Fibroblast of lung (primary cell): ENCODE measurements at regions not wholly inside any gene's neighbourhood (a gene's known extent, or its start where the extent isn't known, plus 50 kb on each side); places are given as distances from the start of the nearest gene placed in this dataset.

Source experiments
- DNase-seq, 2 donors: peaks; one replicate each; pipeline versions ENCODE4 v3.0.0 to v3.0.0-alpha.2; 2010; ENCODE audit warnings: low read depth in 2 of 2
- H2AFZ ChIP-seq: 2 replicates; pipeline ENCODE4 v1.5.1; 2012; ENCODE audit warnings: low read length, control low read depth, inconsistent platforms
- H3K27ac ChIP-seq: 2 replicates; pipeline ENCODE4 v1.5.1; 2011; ENCODE audit warnings: low read length, control low read depth; ENCODE audit not compliant: insufficient read depth
- H3K27me3 ChIP-seq: 2 replicates; pipeline ENCODE4 v1.5.1; 2011; ENCODE audit warnings: mild to moderate bottlenecking, low read length; ENCODE audit not compliant: control insufficient read depth, insufficient read depth
- H3K36me3 ChIP-seq: 2 replicates; pipeline ENCODE4 v1.5.1; 2011; ENCODE audit warnings: low read length; ENCODE audit not compliant: control insufficient read depth, insufficient read depth
- H3K4me1 ChIP-seq: 2 replicates; pipeline ENCODE4 v1.5.1; 2011; ENCODE audit warnings: low read length; ENCODE audit not compliant: control insufficient read depth, insufficient read depth; ENCODE audit errors: extremely low read depth
- H3K4me2 ChIP-seq: 2 replicates; pipeline ENCODE4 v1.5.1; 2011; ENCODE audit warnings: low read length, control low read depth; ENCODE audit not compliant: insufficient read depth; ENCODE audit errors: extremely low read depth
- H3K4me3 ChIP-seq, 4 experiments: fragments of 200-600 bp in 1 of 4; sonication (generic) in 1 of 4; replicated peaks in 1 of 4; 2 replicates each; pipeline ENCODE4 v1.5.1; 2011 to 2016; ENCODE audit warnings: low read length in 4 of 4, low read depth in 3 of 4, mild to moderate bottlenecking in 3 of 4, control low read depth in 2 of 4, inconsistent platforms in 1 of 4, mixed read lengths in 1 of 4; ENCODE audit not compliant: insufficient read depth in 1 of 4; ENCODE audit errors: control extremely low read depth in 1 of 4
- H3K79me2 ChIP-seq: 2 replicates; pipeline ENCODE4 v1.5.1; 2012; ENCODE audit warnings: mild to moderate bottlenecking, low read length, inconsistent platforms; ENCODE audit not compliant: control insufficient read depth, insufficient read depth
- H3K9ac ChIP-seq: 2 replicates; pipeline ENCODE4 v1.5.1; 2011; ENCODE audit warnings: mild to moderate bottlenecking, low read length, control low read depth; ENCODE audit not compliant: insufficient read depth
- H3K9me3 ChIP-seq: 2 replicates; pipeline ENCODE4 v1.5.1; 2012; ENCODE audit warnings: low read depth, low read length; ENCODE audit not compliant: control insufficient read depth, insufficient read depth
- H4K20me1 ChIP-seq: 2 replicates; pipeline ENCODE4 v1.5.1; 2011; ENCODE audit warnings: low read length; ENCODE audit not compliant: control insufficient read depth, insufficient read depth; ENCODE audit errors: extremely low read depth
- CTCF ChIP-seq, 2 donors: IDR thresholded peaks in 1 of 2; conservative IDR thresholded peaks in 1 of 2; 1 replicate in 1 of 2; 2 replicates in 1 of 2; pipeline ENCODE4 v1.5.1; 2011 to 2012; ENCODE audit warnings: low read length in 2 of 2, control low read depth in 1 of 2, inconsistent platforms in 1 of 2, low read depth in 1 of 2, mild to moderate bottlenecking in 1 of 2
- EZH2 ChIP-seq: IDR thresholded peaks from 2 replicates; pipeline ENCODE4 v1.5.1; 2012; ENCODE audit warnings: low read length, control low read depth, mild to moderate bottlenecking; ENCODE audit errors: missing control alignments

- H3K4me2 ChIP-seq: no peak overlapping the region
- H3K36me3 ChIP-seq: no peaks in the 10 kb centered on the region
- no peak overlapping the region for H3K27ac ChIP-seq
- H4K20me1 ChIP-seq: no peaks in the 10 kb centered on the region
- H3K27me3 ChIP-seq: no peaks in the 10 kb centered on the region
- no peaks in the 10 kb centered on the region for H3K79me2 ChIP-seq
- H2AFZ ChIP-seq: no peak overlapping the region
- no peak overlapping the region for H3K4me3 ChIP-seq
- H3K9me3 ChIP-seq: no peaks in the 10 kb centered on the region
- no peak overlapping the region for H3K9ac ChIP-seq
- TF ChIP-seq EZH2: no peak
- DNase-seq: no peak
- H3K4me1 ChIP-seq: no peaks in the 10 kb centered on the region
Measured at GRCh38 chr15:100802421-100803170, 77.0 kb upstream of the ALDH1A3 start.

GRCh38 chr15:100803171-100803440, 76.5 kb upstream of the ALDH1A3 start:
- Histone ChIP-seq H3K36me3 (no peaks in the 10 kb centered on the region), H3K4me3 (no peak overlapping the region), H2AFZ (no peak overlapping the region), H3K27ac (no peak overlapping the region), H3K4me1 (no peaks in the 10 kb centered on the region), H3K9ac (no peak overlapping the region), H3K79me2 (no peaks in the 10 kb centered on the region), H3K4me2 (no peak overlapping the region), H3K27me3 (no peaks in the 10 kb centered on the region), H3K9me3 (no peaks in the 10 kb centered on the region), H4K20me1 (no peaks in the 10 kb centered on the region)
- TF ChIP-seq CTCF (conservative IDR thresholded peaks at IDR 0.05 in 1 of 2, IDR thresholded peaks at IDR 0.05 in 1 of 2; ENCODE audit: low read depth in 1 of 2, low read length in 2 of 2): no peak
- DNase-seq: no peak

- H3K4me2 ChIP-seq: no peak overlapping the region
- H3K4me3 ChIP-seq: no peak overlapping the region
- H3K36me3 ChIP-seq: no peaks in the 10 kb centered on the region
- no peak overlapping the region for H2AFZ ChIP-seq
- H3K9ac ChIP-seq: no peak overlapping the region
- no peaks in the 10 kb centered on the region for H3K79me2 ChIP-seq
- no peaks in the 10 kb centered on the region for H3K27me3 ChIP-seq
- H3K27ac ChIP-seq: no peak overlapping the region
- H3K9me3 ChIP-seq: no peaks in the 10 kb centered on the region
- H3K4me1 ChIP-seq: no peaks in the 10 kb centered on the region
- DNase-seq: no peak
- H4K20me1 ChIP-seq: no peaks in the 10 kb centered on the region
- no peak for TF ChIP-seq CTCF (conservative IDR thresholded peaks at IDR 0.05 in 1 of 2, IDR thresholded peaks at IDR 0.05 in 1 of 2; ENCODE audit: low read depth in 1 of 2, low read length in 2 of 2)
- TF ChIP-seq EZH2: no peak
Measured at GRCh38 chr15:100806157-100806556, 73.5 kb upstream of the ALDH1A3 start.
